HEK293 (cell line): ENCODE measurements at regions not wholly inside any gene's neighbourhood (a gene's known extent, or its start where the extent isn't known, plus 50 kb on each side); places are given as distances from the start of the nearest gene placed in this dataset.

Experiments used
- CTCF ChIA-PET: fragments of 350-600 bp; formaldehyde crosslinking; extraction: SDS; loops from one replicate; lab custom pipeline; 2021; ENCODE audit warnings: antibody characterized with exemption; lab: Yijun Ruan, JAX
- POLR2A ChIA-PET: fragments of 300-600 bp; formaldehyde crosslinking; extraction: SDS; loops from one replicate; lab custom pipeline; 2020; ENCODE audit warnings: antibody characterized with exemption, inconsistent platforms; lab: Yijun Ruan, JAX
- H3K27ac ChIP-seq: fragments of 200-500 bp; sonication (Bioruptor generic); 2 replicates; pipeline ENCODE4 v1.5.1; 2014; ENCODE audit warnings: low read depth, low read length, control low read depth, inconsistent platforms; ENCODE audit errors: extremely low read depth
- H3K36me3 ChIP-seq, 2 experiments: fragments of 200-500 bp in 1 of 2; sonication (Bioruptor generic) in 1 of 2; 1 replicate in 1 of 2; 2 replicates in 1 of 2; pipeline ENCODE4 v1.5.1; 2014 to 2017; ENCODE audit warnings: inconsistent platforms in 2 of 2, low read length in 2 of 2; ENCODE audit not compliant: control insufficient read depth in 2 of 2, insufficient read depth in 1 of 2
- H3K4me1 ChIP-seq: fragments of 200-500 bp; sonication (Bioruptor generic); 2 replicates; pipeline ENCODE4 v1.5.1; 2014; ENCODE audit warnings: mild to moderate bottlenecking, low read length, inconsistent platforms; ENCODE audit not compliant: control insufficient read depth, insufficient read depth
- H3K4me3 ChIP-seq: 2 replicates; pipeline ENCODE4 v1.5.1; 2011; ENCODE audit warnings: low read depth, mild to moderate bottlenecking, control low read depth, low read length, moderate library complexity
- H3K9me3 ChIP-seq: fragments of 200-500 bp; sonication (Bioruptor generic); 2 replicates; pipeline ENCODE4 v1.5.1; 2014; ENCODE audit warnings: low read depth, low read length, inconsistent platforms; ENCODE audit not compliant: control insufficient read depth, insufficient read depth
- INSM2 ChIP-seq: fragments of 450-650 bp; formaldehyde crosslinking; IDR thresholded peaks from 2 replicates; pipeline ENCODE4 v1.5.1; 2016; ENCODE audit warnings: missing biosample characterization, missing genetic modification characterization
- PRDM2 ChIP-seq: fragments of 450-650 bp; formaldehyde crosslinking; IDR thresholded peaks from 2 replicates; pipeline ENCODE4 v1.5.1; 2016; ENCODE audit warnings: missing biosample characterization, missing genetic modification characterization, borderline replicate concordance
- TSHZ1 ChIP-seq: fragments of 450-650 bp; formaldehyde crosslinking; IDR thresholded peaks from 2 replicates; pipeline ENCODE4 v1.5.1; 2016; ENCODE audit warnings: missing biosample characterization, missing genetic modification characterization, borderline replicate concordance
- ZBTB21 ChIP-seq: fragments of 450-650 bp; formaldehyde crosslinking; IDR thresholded peaks from 2 replicates; pipeline ENCODE4 v1.5.1; 2017; ENCODE audit warnings: missing biosample characterization, missing genetic modification characterization
- ZBTB48 ChIP-seq: fragments of 450-650 bp; formaldehyde crosslinking; IDR thresholded peaks from 2 replicates; pipeline ENCODE4 v1.5.1; 2016; ENCODE audit warnings: missing biosample characterization, missing genetic modification characterization
- ZFP41 ChIP-seq: fragments of 450-650 bp; formaldehyde crosslinking; IDR thresholded peaks from 2 replicates; pipeline ENCODE4 v1.5.1; 2016; ENCODE audit warnings: missing biosample characterization, missing genetic modification characterization, borderline replicate concordance
- ZIC2 ChIP-seq: fragments of 450-650 bp; formaldehyde crosslinking; IDR thresholded peaks from 2 replicates; pipeline ENCODE4 v1.5.1; 2016; ENCODE audit warnings: missing biosample characterization, missing genetic modification characterization
- ZNF239 ChIP-seq: fragments of 450-650 bp; formaldehyde crosslinking; IDR thresholded peaks from 2 replicates; pipeline ENCODE4 v1.5.1; 2016; ENCODE audit warnings: missing biosample characterization, missing genetic modification characterization
- ZNF266 ChIP-seq: fragments of 450-650 bp; formaldehyde crosslinking; IDR thresholded peaks from 2 replicates; pipeline ENCODE4 v1.5.1; 2016; ENCODE audit warnings: missing biosample characterization, missing genetic modification characterization, low read depth
- ZNF274 ChIP-seq, 2 experiments: fragments of 200-500 bp in 1 of 2; fragments of 450-650 bp in 1 of 2; sonication (Bioruptor generic) in 1 of 2; formaldehyde crosslinking in 1 of 2; IDR thresholded peaks; 2 replicates each; pipeline versions ENCODE4 v1.5.1 to v1.6.1; 2014 to 2016; ENCODE audit warnings: borderline replicate concordance in 1 of 2, inconsistent platforms in 1 of 2, low read length in 1 of 2, missing biosample characterization in 1 of 2, missing genetic modification characterization in 1 of 2
- ZNF398 ChIP-seq: fragments of 450-650 bp; formaldehyde crosslinking; IDR thresholded peaks from 2 replicates; pipeline ENCODE4 v1.5.1; 2017; ENCODE audit warnings: missing biosample characterization, missing genetic modification characterization
- ZNF514 ChIP-seq: fragments of 450-650 bp; formaldehyde crosslinking; IDR thresholded peaks from 2 replicates; pipeline ENCODE4 v1.5.1; 2016; ENCODE audit warnings: missing biosample characterization, missing genetic modification characterization
- ZNF530 ChIP-seq: fragments of 450-650 bp; formaldehyde crosslinking; IDR thresholded peaks from 2 replicates; pipeline ENCODE4 v1.5.1; 2016; ENCODE audit warnings: low read depth, missing biosample characterization, missing genetic modification characterization
- ZNF544 ChIP-seq: fragments of 450-650 bp; formaldehyde crosslinking; IDR thresholded peaks from 2 replicates; pipeline ENCODE4 v1.5.0; 2017; ENCODE audit warnings: missing biosample characterization, missing genetic modification characterization
- ZNF585B ChIP-seq: fragments of 450-650 bp; formaldehyde crosslinking; IDR thresholded peaks from 2 replicates; pipeline ENCODE4 v1.5.1; 2016; ENCODE audit warnings: missing biosample characterization, missing genetic modification characterization
- ZNF600 ChIP-seq: fragments of 450-650 bp; formaldehyde crosslinking; IDR thresholded peaks from 2 replicates; pipeline ENCODE4 v1.5.1; 2016; ENCODE audit warnings: missing biosample characterization, missing genetic modification characterization
- ZNF626 ChIP-seq: fragments of 450-650 bp; sonication (Bioruptor Pico); formaldehyde crosslinking; IDR thresholded peaks from 2 replicates; pipeline ENCODE4 v1.5.1; 2018; ENCODE audit warnings: missing biosample characterization, missing genetic modification characterization, inconsistent platforms
- ZNF776 ChIP-seq: fragments of 450-650 bp; formaldehyde crosslinking; IDR thresholded peaks from 2 replicates; pipeline ENCODE4 v1.5.0; 2017; ENCODE audit warnings: missing biosample characterization, missing genetic modification characterization, borderline replicate concordance
- ZNF830 ChIP-seq: fragments of 450-650 bp; IDR thresholded peaks from 2 replicates; pipeline ENCODE4 v1.5.0; 2018; ENCODE audit warnings: missing biosample characterization, missing genetic modification characterization, low read depth, mild to moderate bottlenecking, moderate library complexity

GRCh38 chr2:107290041-107290440 is 404.1 kb upstream of the ST6GAL2 start (continued):
- TF ChIP-seq PRDM2 (no peak), TSHZ1 (tag by site-specific recombination) (no peak), ZNF544 (no peak), ZNF514 (tag by site-specific recombination) (no peak)

- Histone ChIP-seq H3K4me1 (no peaks in the 10 kb centered on the region), H3K27ac (no peak overlapping the region)
- CTCF ChIA-PET, result no interaction called here
- TF ChIP-seq ZBTB21 (tag by site-specific recombination) (no peak), ZBTB48 (tag by site-specific recombination) (no peak), ZIC2 (tag by site-specific recombination) (no peak), ZNF626 (tag by site-specific recombination) (no peak), ZNF776 (tag by site-specific recombination) (no peak), INSM2 (tag by site-specific recombination) (no peak), ZNF398 (tag by site-specific recombination) (no peak), ZNF600 (tag by site-specific recombination) (no peak), ZNF266 (tag by site-specific recombination) (no peak), ZNF274 (IDR thresholded peaks at IDR 0.05; ENCODE audit: low read length) (no peak), ZNF274 (tag by site-specific recombination; IDR thresholded peaks at IDR 0.05; ENCODE audit: borderline replicate concordance) (no peak), ZNF239 (tag by site-specific recombination) (no peak), ZNF530 (no peak), ZNF830 (tag by site-specific recombination) (no peak), ZFP41 (tag by site-specific recombination) (no peak), ZNF585B (no peak)
- TF ChIP-seq, all 188 proteins: peak for 0
- Histone ChIP-seq H3K4me3 (no peak overlapping the region), H3K9me3 (no peaks in the 10 kb centered on the region), H3K36me3 (no peaks in the 10 kb centered on the region)
- POLR2A ChIA-PET, result no interaction called here
These were observed 418.0 kb upstream of the ST6GAL2 start for GRCh38 chr2:107303964-107304363.
